Body of pancreas (tissue), 4 donors: ENCODE measurements at regions not wholly inside any gene's neighbourhood (a gene's known extent, or its start where the extent isn't known, plus 50 kb on each side); places are given as distances from the start of the nearest gene placed in this dataset.

Source experiments
- POLR2A ChIP-seq, 3 donors: fragments of 450-650 bp; IDR thresholded peaks; one replicate each; pipeline ENCODE4 v1.6.1; 2016; ENCODE audit warnings: antibody characterized with exemption in 3 of 3, mild to moderate bottlenecking in 2 of 3
- TF ChIP-seq, protein P1 (sequence below), 7 experiments: fragments of 450-650 bp in 4 of 7; fragments of 200-600 bp in 3 of 7; sonication (generic) in 3 of 7; IDR thresholded peaks; one replicate each; pipeline ENCODE4 v1.5.1; 2016 to 2019; ENCODE audit warnings: antibody characterized with exemption in 7 of 7

DNA sequence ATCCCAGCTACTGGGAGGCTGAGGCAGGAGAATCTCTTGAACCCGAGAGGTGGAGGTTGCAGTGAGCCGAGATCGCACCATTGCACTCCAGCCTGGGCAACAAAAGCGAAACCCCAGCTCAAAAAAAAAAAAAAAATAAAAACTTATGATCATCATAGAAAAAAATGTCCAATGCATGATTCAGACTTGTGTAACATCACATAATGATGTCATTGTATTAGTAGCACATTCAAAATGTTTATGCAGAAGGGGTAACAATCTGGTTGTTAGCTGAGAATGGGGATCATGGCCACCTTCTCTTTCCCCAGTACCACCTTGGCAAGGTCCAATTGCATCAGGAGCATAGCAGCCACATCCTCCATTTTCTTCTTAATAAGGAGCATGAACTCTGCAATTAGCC is 137.6 kb upstream of the MARCKS start:
- TF ChIP-seq, protein P1, sequence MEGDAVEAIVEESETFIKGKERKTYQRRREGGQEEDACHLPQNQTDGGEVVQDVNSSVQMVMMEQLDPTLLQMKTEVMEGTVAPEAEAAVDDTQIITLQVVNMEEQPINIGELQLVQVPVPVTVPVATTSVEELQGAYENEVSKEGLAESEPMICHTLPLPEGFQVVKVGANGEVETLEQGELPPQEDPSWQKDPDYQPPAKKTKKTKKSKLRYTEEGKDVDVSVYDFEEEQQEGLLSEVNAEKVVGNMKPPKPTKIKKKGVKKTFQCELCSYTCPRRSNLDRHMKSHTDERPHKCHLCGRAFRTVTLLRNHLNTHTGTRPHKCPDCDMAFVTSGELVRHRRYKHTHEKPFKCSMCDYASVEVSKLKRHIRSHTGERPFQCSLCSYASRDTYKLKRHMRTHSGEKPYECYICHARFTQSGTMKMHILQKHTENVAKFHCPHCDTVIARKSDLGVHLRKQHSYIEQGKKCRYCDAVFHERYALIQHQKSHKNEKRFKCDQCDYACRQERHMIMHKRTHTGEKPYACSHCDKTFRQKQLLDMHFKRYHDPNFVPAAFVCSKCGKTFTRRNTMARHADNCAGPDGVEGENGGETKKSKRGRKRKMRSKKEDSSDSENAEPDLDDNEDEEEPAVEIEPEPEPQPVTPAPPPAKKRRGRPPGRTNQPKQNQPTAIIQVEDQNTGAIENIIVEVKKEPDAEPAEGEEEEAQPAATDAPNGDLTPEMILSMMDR (IDR thresholded peaks at IDR 0.05): no peak
- no peak for TF ChIP-seq POLR2A (IDR thresholded peaks at IDR 0.05)
